KMS-11 (cell line): ENCODE measurements at regions not wholly inside any gene's neighbourhood (a gene's known extent, or its start where the extent isn't known, plus 50 kb on each side); places are given as distances from the start of the nearest gene placed in this dataset.

Experiments
- H2AFZ ChIP-seq: fragments of 200-600 bp; sonication (generic); 2 replicates; pipeline ENCODE4 v1.6.1; 2016; ENCODE audit warnings: antibody characterized with exemption, mixed run types, low read depth
- H3K27ac ChIP-seq: fragments of 200-600 bp; sonication (generic); 2 replicates; pipeline ENCODE4 v1.6.1; 2016; ENCODE audit warnings: mild to moderate bottlenecking, mixed run types
- H3K27me3 ChIP-seq: fragments of 200-600 bp; sonication (generic); 2 replicates; pipeline ENCODE4 v1.6.1; 2017; ENCODE audit warnings: mild to moderate bottlenecking, low read depth, mixed run types, moderate library complexity; ENCODE audit not compliant: insufficient read depth
- H3K36me3 ChIP-seq: fragments of 200-600 bp; sonication (generic); 2 replicates; pipeline ENCODE4 v1.6.1; 2017; ENCODE audit warnings: mild to moderate bottlenecking, mixed run types; ENCODE audit not compliant: insufficient read depth
- H3K4me1 ChIP-seq: fragments of 200-600 bp; sonication (generic); 2 replicates; pipeline ENCODE4 v1.6.1; 2016; ENCODE audit warnings: mild to moderate bottlenecking, low read depth, mixed run types; ENCODE audit not compliant: poor library complexity, severe bottlenecking
- H3K4me2 ChIP-seq: fragments of 200-600 bp; sonication (generic); 2 replicates; pipeline ENCODE4 v1.7.0; 2016; ENCODE audit warnings: mild to moderate bottlenecking, mixed run types
- H3K4me3 ChIP-seq: fragments of 200-600 bp; sonication (generic); IDR thresholded peaks from 2 replicates; pipeline ENCODE4 v1.6.1; 2017; ENCODE audit warnings: low read depth, low read length, mixed read lengths; ENCODE audit not compliant: insufficient read depth
- H3K79me2 ChIP-seq: fragments of 200-600 bp; sonication (generic); 2 replicates; pipeline ENCODE4 v1.6.1; 2016; ENCODE audit warnings: low read depth, mixed run types; ENCODE audit not compliant: insufficient read depth
- H3K9ac ChIP-seq: fragments of 200-600 bp; sonication (generic); 2 replicates; pipeline ENCODE4 v1.6.1; 2016; ENCODE audit warnings: mild to moderate bottlenecking, mixed run types
- H4K20me1 ChIP-seq: fragments of 200-600 bp; sonication (generic); 2 replicates; pipeline ENCODE4 v1.6.1; 2016; ENCODE audit warnings: mild to moderate bottlenecking, mixed run types; ENCODE audit not compliant: insufficient read depth
- CTCF ChIP-seq: fragments of 200-600 bp; sonication (generic); conservative IDR thresholded peaks from 2 replicates; pipeline ENCODE4 v1.6.1; 2017; ENCODE audit warnings: low read depth, mild to moderate bottlenecking, antibody characterized with exemption, low read length, moderate library complexity, mixed read lengths

DNA sequence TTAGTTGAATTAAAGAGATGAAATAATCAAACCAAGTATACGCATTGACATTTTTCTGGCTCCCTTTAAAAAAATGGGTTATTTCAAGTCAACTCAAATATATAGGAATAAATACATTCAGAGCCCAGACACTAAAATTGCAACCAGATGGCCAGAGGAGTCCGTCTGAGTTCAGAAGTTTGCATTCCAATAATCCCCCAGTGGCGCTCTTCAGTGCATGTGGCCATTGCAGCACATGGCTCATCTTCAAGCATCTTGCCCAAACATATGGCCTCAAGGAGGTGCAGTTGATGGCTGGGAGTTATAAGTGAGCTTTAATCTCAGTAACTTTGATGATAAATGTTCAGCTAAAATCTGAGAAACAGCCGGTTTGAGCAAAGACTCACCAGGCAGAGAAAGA, 295.8 kb upstream of the LRRN1 start:
- H3K79me2 ChIP-seq = no peaks in the 10 kb centered on the region
- no peak for TF ChIP-seq CTCF

GRCh38 chr3:3499987-3500386, 299.2 kb upstream of the LRRN1 start:
- H2AFZ ChIP-seq = peak overlapping the region; percentile 19; the same call in 1 of the 2 replicates
- H3K27ac ChIP-seq = peak overlapping the region; percentile 84
- peaks cover 42% of the 10 kb centered on the region for H3K4me1 ChIP-seq
- H3K79me2 ChIP-seq = no peaks in the 10 kb centered on the region
- no peaks in the 10 kb centered on the region for H4K20me1 ChIP-seq
- H3K4me3 ChIP-seq = no peak overlapping the region
- no peaks in the 10 kb centered on the region for H3K27me3 ChIP-seq
- peak overlapping the region; percentile 69 for H3K4me2 ChIP-seq
- H3K36me3 ChIP-seq = no peaks in the 10 kb centered on the region
- peak overlapping the region; percentile 49 for H3K9ac ChIP-seq
- TF ChIP-seq CTCF = no peak

More for the DNA sequence above, 295.8 kb upstream of the LRRN1 start:
- no peaks in the 10 kb centered on the region for H3K36me3 ChIP-seq
- no peaks in the 10 kb centered on the region for H4K20me1 ChIP-seq
- no peak overlapping the region for H3K4me2 ChIP-seq
- no peaks in the 10 kb centered on the region for H3K27me3 ChIP-seq
- peaks cover 42% of the 10 kb centered on the region for H3K4me1 ChIP-seq
- H3K27ac ChIP-seq = no peak overlapping the region
- H3K9ac ChIP-seq = no peak overlapping the region
- H3K4me3 ChIP-seq = no peak overlapping the region
- H2AFZ ChIP-seq = no peak overlapping the region

DNA sequence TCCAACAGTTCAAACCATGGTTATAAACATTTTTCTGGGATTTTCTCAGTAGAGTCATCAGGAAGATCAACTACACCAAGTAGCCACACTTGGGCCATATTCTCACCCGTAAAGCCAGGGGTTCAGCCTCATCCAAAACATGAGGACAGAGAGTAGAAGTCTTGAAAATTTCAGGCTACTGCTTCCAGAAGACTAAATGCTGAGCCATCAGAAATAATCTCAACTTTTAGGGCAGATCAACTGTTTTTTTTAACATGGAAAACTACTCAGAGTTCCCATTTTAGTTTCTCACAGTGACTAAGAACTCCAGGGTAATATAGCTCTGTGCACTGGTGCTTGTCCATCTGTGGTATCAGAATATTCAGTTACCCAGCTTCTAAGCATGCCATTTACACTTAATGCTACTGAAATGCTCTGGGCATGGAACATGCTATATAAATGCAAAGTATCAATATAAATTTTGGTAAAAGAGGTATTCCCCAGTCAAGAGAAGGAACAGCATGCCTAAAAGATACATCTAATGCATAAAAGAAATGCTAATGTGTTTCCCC, 300.1 kb upstream of the LRRN1 start:
- Histone ChIP-seq H3K27me3 (no peaks in the 10 kb centered on the region), H4K20me1 (no peaks in the 10 kb centered on the region), H3K4me2 (peak overlapping the region; percentile 69), H2AFZ (no peak overlapping the region), H3K27ac (peak overlapping the region; percentile 84), H3K79me2 (no peaks in the 10 kb centered on the region), H3K36me3 (no peaks in the 10 kb centered on the region), H3K4me1 (peaks cover 35% of the 10 kb centered on the region), H3K4me3 (no peak overlapping the region), H3K9ac (peak overlapping the region; percentile 49)
- TF ChIP-seq CTCF = no peak

DNA sequence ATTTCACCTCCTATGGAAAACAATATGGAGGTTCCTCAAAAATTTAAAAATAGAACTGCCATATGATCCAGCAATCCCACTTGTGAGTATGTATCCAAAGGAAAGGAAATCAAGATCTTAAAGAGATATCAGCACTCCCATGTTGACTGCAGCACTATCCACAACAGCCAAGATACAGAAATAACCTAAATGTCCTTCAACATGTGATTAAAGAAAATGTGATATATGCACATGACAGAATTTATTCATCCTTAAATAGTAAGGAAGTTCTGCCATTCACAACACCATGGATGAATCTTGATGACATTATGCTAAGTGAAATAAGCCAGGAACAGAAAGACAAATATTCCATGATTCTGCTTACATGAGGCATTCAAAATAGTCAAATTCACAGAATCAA, 303.6 kb upstream of the LRRN1 start:
- Histone ChIP-seq H3K9ac (no peak overlapping the region), H3K4me3 (no peak overlapping the region), H3K79me2 (no peaks in the 10 kb centered on the region), H2AFZ (no peak overlapping the region), H3K36me3 (no peaks in the 10 kb centered on the region), H3K27ac (no peak overlapping the region), H3K4me2 (no peak overlapping the region), H3K4me1 (peaks cover 24% of the 10 kb centered on the region), H4K20me1 (no peaks in the 10 kb centered on the region), H3K27me3 (no peaks in the 10 kb centered on the region)
- TF ChIP-seq CTCF = no peak
